Mucosa of descending colon (tissue), 3 donors: ENCODE measurements at regions not wholly inside any gene's neighbourhood (a gene's known extent, or its start where the extent isn't known, plus 50 kb on each side); places are given as distances from the start of the nearest gene placed in this dataset.
"Not testable (repeated sequence)": the region's sequence is repeated elsewhere in the genome, so short reads cannot be mapped to it uniquely, and the experiment has no call there.

Experiments
- ATAC-seq: fragments of 200-7000 bp; cut with Tn5 transposase; one replicate; pipeline ENCODE4 v1.9.1; 2020; ENCODE audit warnings: mild to moderate bottlenecking, moderate library complexity
- DNase-seq, 3 donors: peaks; one replicate each; pipeline ENCODE4 v3.0.0-alpha.2; 2020
- H3K36me3 ChIP-seq: fragments of 200-600 bp; one replicate; pipeline ENCODE4 v1.8.0; 2021; ENCODE audit warnings: low read depth, mild to moderate bottlenecking
- H3K4me1 ChIP-seq: fragments of 200-600 bp; one replicate; pipeline ENCODE4 v1.8.0; 2021; ENCODE audit warnings: low read depth, mild to moderate bottlenecking
- H3K4me3 ChIP-seq: fragments of 200-600 bp; one replicate; pipeline ENCODE4 v1.8.0; 2021; ENCODE audit warnings: mild to moderate bottlenecking
- H3K9me3 ChIP-seq: fragments of 200-600 bp; one replicate; pipeline ENCODE4 v1.8.0; 2021; ENCODE audit warnings: mild to moderate bottlenecking
- CTCF ChIP-seq: fragments of 200-600 bp; IDR thresholded peaks from one replicate; pipeline ENCODE4 v1.8.0; 2022; ENCODE audit warnings: antibody characterized with exemption, mild to moderate bottlenecking
- intact Hi-C, 2 donors: fragments of 100-400 bp; cut with DNase I in 1 of 2; cut with micrococcal nuclease in 1 of 2; formaldehyde crosslinking; loops; one replicate each; pipeline versions ENCODE4 v1.11.0 to v1.11.1; 2022; cut with DNase I, micrococcal nuclease
- donor health status: DM: no; HTN: no; CAD: no; lungs with moderate emphysema.
- donor health status: DM: no; HTN: no; CAD: no.
- donor health status: DM: no; HTN: yes; CAD: no.

GRCh38 chr7:36051501-36051900, 101.6 kb upstream of the EEPD1 start:
- H3K4me3 ChIP-seq: no peak overlapping the region
- H3K36me3 ChIP-seq: no peaks in the 10 kb centered on the region
- ATAC-seq (no peak), DNase-seq (no peak)
- intact Hi-C loops: no loop called here
- no peaks in the 10 kb centered on the region for H3K4me1 ChIP-seq
- TF ChIP-seq CTCF: no peak
- no peaks in the 10 kb centered on the region for H3K9me3 ChIP-seq

DNA sequence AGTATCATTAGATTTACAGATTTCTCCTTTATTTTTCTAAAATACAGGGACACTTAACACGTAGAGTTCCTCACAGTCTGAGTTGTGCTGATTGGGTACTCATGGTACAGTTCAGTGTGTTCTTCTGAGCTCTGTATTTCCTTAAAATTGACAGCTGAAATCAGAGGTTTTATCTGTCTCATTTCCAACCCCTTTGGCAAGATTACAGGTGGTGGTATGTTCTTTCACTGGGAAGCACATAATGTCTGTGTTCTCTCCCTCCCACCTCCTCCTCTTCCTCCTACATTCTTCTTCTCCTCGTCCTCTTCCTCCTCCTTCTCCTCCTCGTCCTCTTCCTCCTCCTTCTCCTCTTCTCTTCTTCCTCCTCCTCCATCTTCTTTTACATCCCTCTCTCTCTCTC, 99.5 kb upstream of the EEPD1 start:
- intact Hi-C loops: no loop called here
- H3K4me1 ChIP-seq: no peaks in the 10 kb centered on the region
- no peaks in the 10 kb centered on the region for H3K36me3 ChIP-seq
- H3K4me3 ChIP-seq: no peak overlapping the region
- no peak for ATAC-seq
- no peaks in the 10 kb centered on the region for H3K9me3 ChIP-seq
- no peak for DNase-seq
- no peak for TF ChIP-seq CTCF

DNA sequence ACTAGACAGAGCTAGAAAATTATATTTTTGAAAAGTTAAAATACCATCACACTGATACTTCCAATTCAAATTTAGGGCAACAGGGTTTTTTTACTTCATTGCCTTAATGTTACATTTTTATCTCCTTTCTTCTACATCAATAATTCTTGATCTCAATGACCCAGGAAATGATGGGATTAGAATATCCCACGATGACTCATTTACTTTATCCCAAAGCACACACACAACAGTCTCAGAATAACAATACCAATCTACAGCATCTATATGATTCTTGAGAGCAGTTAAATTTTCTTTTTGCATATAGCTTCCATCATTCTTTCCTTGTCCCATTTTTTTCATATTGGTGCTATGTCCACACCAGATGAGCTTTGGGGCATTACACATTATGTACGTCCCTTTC, 98.4 kb upstream of the EEPD1 start:
- no peak for ATAC-seq
- no peak for DNase-seq
- H3K9me3 ChIP-seq: no peaks in the 10 kb centered on the region
- H3K4me1 ChIP-seq: no peaks in the 10 kb centered on the region
- no peak overlapping the region for H3K4me3 ChIP-seq
- intact Hi-C loops: no loop called here
- no peaks in the 10 kb centered on the region for H3K36me3 ChIP-seq
- TF ChIP-seq CTCF: no peak

DNA sequence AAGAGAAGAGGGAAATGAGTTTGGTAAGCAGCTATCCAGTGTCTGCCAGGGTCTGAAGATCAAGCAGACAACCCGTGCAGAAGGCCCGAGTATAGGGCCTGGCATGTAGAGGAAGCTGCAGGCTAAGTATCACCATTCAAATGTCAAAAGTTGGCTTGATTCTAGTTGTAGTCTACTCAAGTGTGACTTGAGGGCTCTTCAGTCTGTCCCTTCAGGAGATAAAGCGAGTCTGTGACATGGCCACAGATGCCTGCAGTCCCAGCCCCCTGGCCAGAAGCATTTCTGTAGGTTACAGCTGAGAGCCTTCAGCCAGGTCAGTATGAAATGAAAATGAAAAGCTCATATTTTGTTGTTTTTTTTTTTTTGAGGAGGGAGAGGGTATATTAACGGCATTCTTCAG, 97.8 kb upstream of the EEPD1 start:
- Histone ChIP-seq H3K36me3 (no peaks in the 10 kb centered on the region), H3K4me3 (no peak overlapping the region), H3K4me1 (no peaks in the 10 kb centered on the region), H3K9me3 (no peaks in the 10 kb centered on the region)
- no peak for ATAC-seq
- no peak for DNase-seq
- intact Hi-C loops: no loop called here
- no peak for TF ChIP-seq CTCF

DNA sequence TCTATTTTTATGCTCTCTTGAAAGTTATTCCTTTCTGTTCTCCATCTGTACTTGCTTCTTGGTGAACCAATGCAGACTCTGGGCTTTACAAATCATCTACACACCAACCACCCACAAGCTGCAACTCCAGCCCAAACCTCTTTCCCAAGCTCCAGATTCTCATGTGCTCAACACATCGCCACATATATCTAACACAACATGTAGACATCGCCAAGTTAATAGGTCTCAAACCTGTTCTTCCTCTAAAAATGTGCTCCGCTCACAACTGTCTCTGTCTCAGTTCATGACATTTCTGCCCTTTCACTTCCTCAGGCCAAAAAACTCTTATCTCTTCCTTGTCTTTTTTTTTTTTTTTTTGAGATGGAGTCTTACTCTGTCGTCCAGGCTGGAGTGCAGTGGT, 95.7 kb upstream of the EEPD1 start:
- no peaks in the 10 kb centered on the region for H3K4me1 ChIP-seq
- no peak for TF ChIP-seq CTCF
- H3K9me3 ChIP-seq: no peaks in the 10 kb centered on the region
- ATAC-seq (no peak), DNase-seq (no peak)
- no peaks in the 10 kb centered on the region for H3K36me3 ChIP-seq
- intact Hi-C loops: no loop called here
- no peak overlapping the region for H3K4me3 ChIP-seq

DNA sequence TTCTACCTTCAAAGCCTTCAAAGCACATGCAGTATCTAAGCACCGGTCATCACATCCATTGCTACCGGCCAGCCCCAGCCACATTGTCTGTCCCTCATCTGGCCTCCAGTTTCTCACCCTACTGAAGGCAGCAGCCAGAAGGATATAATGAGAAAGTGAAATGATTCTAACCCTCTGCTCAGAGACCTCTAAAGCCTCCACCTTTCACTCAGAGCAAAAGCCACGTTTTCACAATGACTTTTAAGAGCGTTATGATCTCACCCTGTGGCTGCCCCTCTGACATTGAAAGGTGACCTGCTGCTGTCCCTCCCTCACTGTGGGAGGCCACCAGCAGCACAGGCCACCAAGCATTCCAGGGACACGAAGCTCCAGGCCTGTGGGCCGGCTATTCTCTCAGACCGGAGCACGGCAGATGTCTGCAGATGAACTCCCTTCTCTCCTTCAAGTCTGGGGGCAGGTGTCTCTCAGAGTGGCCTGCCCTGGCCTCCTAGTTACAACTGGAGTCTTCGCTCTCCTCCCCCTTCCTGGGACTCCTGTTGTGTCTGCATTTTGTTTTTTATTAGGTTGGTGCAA, 94.9 kb upstream of the EEPD1 start:
- ATAC-seq (no peak), DNase-seq (no peak)
- H3K36me3 ChIP-seq: no peaks in the 10 kb centered on the region

GRCh38 chr7:36060388-36060787, 92.7 kb upstream of the EEPD1 start:
- H3K4me1 ChIP-seq, DNase-seq, H3K36me3 ChIP-seq, H3K4me3 ChIP-seq, intact Hi-C loops, H3K9me3 ChIP-seq, ATAC-seq: not testable (repeated sequence)

More for the DNA sequence above, 94.9 kb upstream of the EEPD1 start:
- intact Hi-C loops: no loop called here
- Histone ChIP-seq H3K9me3 (no peaks in the 10 kb centered on the region), H3K4me3 (no peak overlapping the region), H3K4me1 (no peaks in the 10 kb centered on the region)
- TF ChIP-seq CTCF: no peak
